WTC11 (cell line): ENCODE measurements at regions not wholly inside any gene's neighbourhood (a gene's known extent, or its start where the extent isn't known, plus 50 kb on each side); places are given as distances from the start of the nearest gene placed in this dataset.

Experiments used
- ELF4 ChIP-seq: sonication (generic); formaldehyde crosslinking; IDR thresholded peaks from 2 replicates; pipeline ENCODE4 v1.8.1; 2022; ENCODE audit warnings: low read depth, mild to moderate bottlenecking, moderate library complexity, missing genetic modification reagents
- ETV6 ChIP-seq: sonication (generic); formaldehyde crosslinking; IDR thresholded peaks from 2 replicates; pipeline ENCODE4 v1.8.1; 2022; ENCODE audit warnings: mild to moderate bottlenecking, missing genetic modification reagents
- IRF1 ChIP-seq: sonication (generic); formaldehyde crosslinking; IDR thresholded peaks from 2 replicates; pipeline ENCODE4 v1.8.0; 2023; ENCODE audit warnings: missing genetic modification reagents
- MAX ChIP-seq: sonication (generic); formaldehyde crosslinking; IDR thresholded peaks from 2 replicates; pipeline ENCODE4 v1.8.0; 2022; ENCODE audit warnings: mild to moderate bottlenecking, missing genetic modification reagents
- SMAD4 ChIP-seq: sonication (generic); formaldehyde crosslinking; IDR thresholded peaks from 2 replicates; pipeline ENCODE4 v1.8.0; 2022; ENCODE audit warnings: mild to moderate bottlenecking, missing genetic modification reagents
- TEAD4 ChIP-seq: sonication (generic); formaldehyde crosslinking; IDR thresholded peaks from 2 replicates; pipeline ENCODE4 v1.8.0; 2022; ENCODE audit warnings: mild to moderate bottlenecking, missing genetic modification reagents
- TP53 ChIP-seq: sonication (generic); formaldehyde crosslinking; IDR thresholded peaks from 2 replicates; pipeline ENCODE4 v1.8.1; 2023; ENCODE audit warnings: mild to moderate bottlenecking, missing genetic modification reagents
- ZNF263 ChIP-seq: sonication (generic); formaldehyde crosslinking; IDR thresholded peaks from 2 replicates; pipeline ENCODE4 v1.8.1; 2022; ENCODE audit warnings: low read depth, mild to moderate bottlenecking, moderate library complexity, missing genetic modification reagents
- ZNF281 ChIP-seq: sonication (generic); formaldehyde crosslinking; IDR thresholded peaks from 2 replicates; pipeline ENCODE4 v1.8.0; 2023; ENCODE audit warnings: mild to moderate bottlenecking, missing genetic modification reagents
- ZNF423 ChIP-seq: fragments of 250-450 bp; sonication (Bioruptor Pico); IDR thresholded peaks from 2 replicates; pipeline ENCODE4 v2.1.2; 2022; ENCODE audit warnings: mild to moderate bottlenecking, moderate library complexity
- TF ChIP-seq, protein P1 (sequence below): fragments of 200-600 bp; IDR thresholded peaks from 2 replicates; pipeline ENCODE4 v1.8.0; 2022; ENCODE audit warnings: antibody characterized with exemption
- TF ChIP-seq, protein P2 (sequence below): sonication (generic); formaldehyde crosslinking; IDR thresholded peaks from 2 replicates; pipeline ENCODE4 v1.8.1; 2023; ENCODE audit warnings: mild to moderate bottlenecking, missing genetic modification reagents, moderate library complexity
- TF ChIP-seq, protein P3 (sequence below): sonication (generic); formaldehyde crosslinking; IDR thresholded peaks from 2 replicates; pipeline ENCODE4 v1.8.0; 2022; ENCODE audit warnings: mild to moderate bottlenecking, missing genetic modification reagents

GRCh38 chr4:43242606-43243005, 350.1 kb downstream of the GRXCR1 start:
- TF ChIP-seq, protein P1, sequence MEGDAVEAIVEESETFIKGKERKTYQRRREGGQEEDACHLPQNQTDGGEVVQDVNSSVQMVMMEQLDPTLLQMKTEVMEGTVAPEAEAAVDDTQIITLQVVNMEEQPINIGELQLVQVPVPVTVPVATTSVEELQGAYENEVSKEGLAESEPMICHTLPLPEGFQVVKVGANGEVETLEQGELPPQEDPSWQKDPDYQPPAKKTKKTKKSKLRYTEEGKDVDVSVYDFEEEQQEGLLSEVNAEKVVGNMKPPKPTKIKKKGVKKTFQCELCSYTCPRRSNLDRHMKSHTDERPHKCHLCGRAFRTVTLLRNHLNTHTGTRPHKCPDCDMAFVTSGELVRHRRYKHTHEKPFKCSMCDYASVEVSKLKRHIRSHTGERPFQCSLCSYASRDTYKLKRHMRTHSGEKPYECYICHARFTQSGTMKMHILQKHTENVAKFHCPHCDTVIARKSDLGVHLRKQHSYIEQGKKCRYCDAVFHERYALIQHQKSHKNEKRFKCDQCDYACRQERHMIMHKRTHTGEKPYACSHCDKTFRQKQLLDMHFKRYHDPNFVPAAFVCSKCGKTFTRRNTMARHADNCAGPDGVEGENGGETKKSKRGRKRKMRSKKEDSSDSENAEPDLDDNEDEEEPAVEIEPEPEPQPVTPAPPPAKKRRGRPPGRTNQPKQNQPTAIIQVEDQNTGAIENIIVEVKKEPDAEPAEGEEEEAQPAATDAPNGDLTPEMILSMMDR, result no peak
- TF ChIP-seq ZNF281 (CRISPR knock-in tag), result no peak
- no peak for TF ChIP-seq MAX
- TF ChIP-seq, protein P2, sequence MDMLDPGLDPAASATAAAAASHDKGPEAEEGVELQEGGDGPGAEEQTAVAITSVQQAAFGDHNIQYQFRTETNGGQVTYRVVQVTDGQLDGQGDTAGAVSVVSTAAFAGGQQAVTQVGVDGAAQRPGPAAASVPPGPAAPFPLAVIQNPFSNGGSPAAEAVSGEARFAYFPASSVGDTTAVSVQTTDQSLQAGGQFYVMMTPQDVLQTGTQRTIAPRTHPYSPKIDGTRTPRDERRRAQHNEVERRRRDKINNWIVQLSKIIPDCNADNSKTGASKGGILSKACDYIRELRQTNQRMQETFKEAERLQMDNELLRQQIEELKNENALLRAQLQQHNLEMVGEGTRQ (CRISPR knock-in tag), result no peak
- TF ChIP-seq ETV6 (CRISPR knock-in tag), result no peak
- TF ChIP-seq IRF1 (CRISPR knock-in tag), result no peak
- TF ChIP-seq TP53, result no peak
- no peak for TF ChIP-seq ELF4 (CRISPR knock-in tag)
- TF ChIP-seq SMAD4, result no peak
- TF ChIP-seq ZNF423 (CRISPR knock-in tag), result no peak
- TF ChIP-seq ZNF263, result no peak
- TF ChIP-seq, protein P3, sequence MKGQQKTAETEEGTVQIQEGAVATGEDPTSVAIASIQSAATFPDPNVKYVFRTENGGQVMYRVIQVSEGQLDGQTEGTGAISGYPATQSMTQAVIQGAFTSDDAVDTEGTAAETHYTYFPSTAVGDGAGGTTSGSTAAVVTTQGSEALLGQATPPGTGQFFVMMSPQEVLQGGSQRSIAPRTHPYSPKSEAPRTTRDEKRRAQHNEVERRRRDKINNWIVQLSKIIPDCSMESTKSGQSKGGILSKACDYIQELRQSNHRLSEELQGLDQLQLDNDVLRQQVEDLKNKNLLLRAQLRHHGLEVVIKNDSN, result no peak
- TF ChIP-seq TEAD4 (CRISPR knock-in tag), result no peak
